Islet precursor cell (in vitro differentiated cells): ENCODE measurements at regions not wholly inside any gene's neighbourhood (a gene's known extent, or its start where the extent isn't known, plus 50 kb on each side); places are given as distances from the start of the nearest gene placed in this dataset.

Source experiments
- DNase-seq: peaks from one replicate; pipeline ENCODE4 v3.0.0-alpha.2; 2018

GRCh38 chr12:127214186-127214585 is 1052.8 kb upstream of the TMEM132C start:
- DNase-seq = no peak

GRCh38 chr12:127223011-127223410 is 1044.0 kb upstream of the TMEM132C start:
- no peak for DNase-seq

- DNase-seq = no peak
Measured at GRCh38 chr12:127223731-127224130, 1043.2 kb upstream of the TMEM132C start.

GRCh38 chr12:127230843-127231260 is 1036.1 kb upstream of the TMEM132C start:
- DNase-seq = no peak

- DNase-seq = no peak
Measured at GRCh38 chr12:127231371-127231770, 1035.6 kb upstream of the TMEM132C start.

- DNase-seq = no peak
Measured at GRCh38 chr12:127233016-127233415, 1034.0 kb upstream of the TMEM132C start.

- no peak for DNase-seq
Measured at GRCh38 chr12:127235761-127236160, 1031.2 kb upstream of the TMEM132C start.

- DNase-seq = no peak
Measured at GRCh38 chr12:127236491-127236890, 1030.5 kb upstream of the TMEM132C start.

GRCh38 chr12:127237151-127237550 is 1029.8 kb upstream of the TMEM132C start:
- DNase-seq = no peak

GRCh38 chr12:127238107-127238506 is 1028.9 kb upstream of the TMEM132C start:
- no peak for DNase-seq

GRCh38 chr12:127239781-127240180 is 1027.2 kb upstream of the TMEM132C start:
- no peak for DNase-seq

- DNase-seq = no peak
Measured at GRCh38 chr12:127240249-127240929, 1026.6 kb upstream of the TMEM132C start.

GRCh38 chr12:127241072-127241817 is 1025.7 kb upstream of the TMEM132C start:
- DNase-seq = no peak

GRCh38 chr12:127245009-127245408 is 1022.0 kb upstream of the TMEM132C start:
- DNase-seq = no peak

- no peak for DNase-seq
Measured at GRCh38 chr12:127245437-127245836, 1021.5 kb upstream of the TMEM132C start.

- no peak for DNase-seq
Measured at GRCh38 chr12:127247937-127248336, 1019.0 kb upstream of the TMEM132C start.

GRCh38 chr12:127249428-127249827 is 1017.5 kb upstream of the TMEM132C start:
- no peak for DNase-seq

- no peak for DNase-seq
Measured at GRCh38 chr12:127253797-127254327, 1013.1 kb upstream of the TMEM132C start.

GRCh38 chr12:127254420-127254955 is 1012.5 kb upstream of the TMEM132C start:
- no peak for DNase-seq

GRCh38 chr12:127257366-127257935 is 1009.5 kb upstream of the TMEM132C start:
- DNase-seq = no peak

- DNase-seq = no peak
Measured at GRCh38 chr12:127260531-127260930, 1006.4 kb upstream of the TMEM132C start.

GRCh38 chr12:127260999-127261398 is 1006.0 kb upstream of the TMEM132C start:
- no peak for DNase-seq

GRCh38 chr12:127262615-127263014 is 1004.4 kb upstream of the TMEM132C start:
- DNase-seq = no peak

- DNase-seq = no peak
Measured at GRCh38 chr12:127263621-127264020, 1003.3 kb upstream of the TMEM132C start.
